ENCODE measurements at regions not wholly inside any gene's neighbourhood (a gene's known extent, or its start where the extent isn't known, plus 50 kb on each side); places are given as distances from the start of the nearest gene placed in this dataset.

DNA sequence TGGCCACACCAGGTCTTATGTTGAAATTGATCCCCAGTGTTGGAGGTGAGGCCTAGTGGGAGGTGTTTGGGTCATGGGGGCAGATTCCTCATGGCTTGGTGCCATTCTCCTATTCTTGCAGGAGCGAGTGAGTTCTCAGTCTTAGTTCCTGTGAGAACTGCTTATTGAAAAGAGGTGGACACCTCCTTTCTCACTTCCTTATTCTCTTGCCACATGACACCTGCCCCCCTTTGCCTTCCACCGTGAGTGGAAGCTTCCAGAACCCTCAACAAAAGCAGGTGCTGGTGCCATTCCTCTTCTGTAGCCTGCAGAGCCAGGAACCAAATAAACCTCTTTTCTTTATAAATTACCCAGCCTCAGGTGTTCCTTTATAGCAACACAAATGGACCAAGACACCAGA lies 318.1 kb upstream of the MCTP2 start:
- Histone ChIP-seq H3K4me2 (ENCODE audit: low read length, poor library complexity, severe bottlenecking) (no peak overlapping the region), H4K91ac (ENCODE audit: low read length) (no peak overlapping the region), H3K9me3 (ENCODE audit: control insufficient read depth, low read length) (no peaks in the 10 kb centered on the region), H2BK5ac (ENCODE audit: low read depth, low read length, poor library complexity, severe bottlenecking) (no peak overlapping the region), H2BK12ac (ENCODE audit: low read length in 2 of 2) (no peak overlapping the region), H3K14ac (ENCODE audit: low read length in 2 of 2) (no peak overlapping the region), H3K27ac (ENCODE audit: low read length, poor library complexity, severe bottlenecking) (no peak overlapping the region), H4K8ac (ENCODE audit: low read length) (no peak overlapping the region), H3K4me3 (ENCODE audit: insufficient read depth in 1 of 2, low read depth in 1 of 2, low read length in 2 of 2) (no peak overlapping the region), H2BK15ac (ENCODE audit: low read depth, poor library complexity, severe bottlenecking) (no peak overlapping the region), H3K4ac (ENCODE audit: low read depth in 1 of 2, low read length in 2 of 2) (no peak overlapping the region), H3K36me3 (ENCODE audit: control insufficient read depth in 1 of 2, insufficient read depth in 2 of 2, low read depth in 1 of 2, low read length in 2 of 2) (no peaks in the 10 kb centered on the region), H3K27me3 (ENCODE audit: control insufficient read depth in 1 of 2, insufficient read depth in 1 of 2, low read length in 2 of 2) (no peaks in the 10 kb centered on the region), H3K4me1 (ENCODE audit: control insufficient read depth, insufficient read depth, low read depth, low read length) (no peaks in the 10 kb centered on the region), H2AK5ac (ENCODE audit: low read length, severe bottlenecking) (no peak overlapping the region), H2AFZ (ENCODE audit: low read depth, low read length) (no peak overlapping the region), H3K23ac (ENCODE audit: low read length in 2 of 2) (no peak overlapping the region), H3K9ac (ENCODE audit: low read length) (no peak overlapping the region), H3K18ac (ENCODE audit: low read depth in 1 of 2, low read length in 2 of 2) (no peak overlapping the region), H2BK120ac (ENCODE audit: low read depth, low read length) (no peak overlapping the region), H3K79me1 (replicated peaks; ENCODE audit: low read length, poor library complexity, severe bottlenecking) (no peaks in the 10 kb centered on the region)
- no peak for DNase-seq
- WGBS: 75% methylated on average over 2 of the region's 2 CpGs

DNA sequence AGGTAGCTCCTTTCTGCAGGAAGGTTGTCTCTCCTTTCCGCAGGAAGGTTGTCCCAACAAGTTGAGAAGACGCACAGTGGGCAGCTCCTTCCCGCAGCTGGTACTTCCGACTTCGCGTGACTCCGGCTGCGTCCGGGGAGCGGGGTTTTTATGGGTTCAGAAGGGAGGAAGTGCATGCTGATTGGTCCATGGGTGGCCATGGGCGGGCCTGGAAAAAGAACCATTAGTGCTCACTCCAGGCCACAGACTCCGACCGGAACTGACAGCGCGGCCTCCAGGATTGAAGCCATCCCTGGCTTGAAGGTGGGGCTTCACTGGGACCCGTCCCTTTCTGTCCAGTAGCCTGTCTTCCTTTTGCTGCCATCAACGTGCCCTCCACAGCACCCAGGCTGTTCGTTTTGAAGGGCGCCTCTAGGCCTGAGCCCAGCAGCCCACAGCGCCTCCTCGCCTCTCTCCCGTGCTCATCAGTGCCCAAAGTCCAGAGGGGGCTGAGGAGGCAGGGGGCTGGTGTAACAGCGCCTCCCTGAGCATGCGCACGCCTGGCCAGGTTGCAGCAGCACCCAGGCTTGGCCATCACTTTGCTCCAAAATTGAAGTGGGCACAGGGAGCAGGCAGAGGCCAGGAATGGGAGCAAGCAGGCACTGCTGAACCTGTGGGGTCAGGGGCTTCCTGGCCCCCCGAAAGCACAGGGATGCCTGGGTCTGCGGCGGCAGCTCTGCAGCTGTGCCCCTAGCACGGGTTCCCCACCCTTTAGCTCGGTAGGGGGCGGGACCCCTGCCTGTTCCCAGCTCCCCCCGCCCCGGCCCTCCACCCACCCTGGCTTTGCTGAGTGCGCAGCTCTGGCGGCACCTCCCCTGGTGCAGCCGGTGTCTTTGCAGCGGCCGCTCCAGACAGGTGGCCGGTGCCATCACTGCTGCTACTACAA lies 330.6 kb upstream of the MCTP2 start:
- no peak overlapping the region for H3K18ac ChIP-seq (ENCODE audit: low read depth in 1 of 2, low read length in 2 of 2)
- H2BK12ac ChIP-seq (ENCODE audit: low read length in 2 of 2): no peak overlapping the region
- H2AK5ac ChIP-seq (ENCODE audit: low read length, severe bottlenecking): no peak overlapping the region
- H3K4me3 ChIP-seq (ENCODE audit: insufficient read depth in 1 of 2, low read depth in 1 of 2, low read length in 2 of 2): no peak overlapping the region
- H3K79me1 ChIP-seq (replicated peaks; ENCODE audit: low read length, poor library complexity, severe bottlenecking): no peaks in the 10 kb centered on the region
- no peak overlapping the region for H3K4ac ChIP-seq (ENCODE audit: low read depth in 1 of 2, low read length in 2 of 2)
- H4K8ac ChIP-seq (ENCODE audit: low read length): no peak overlapping the region
- no peak overlapping the region for H3K14ac ChIP-seq (ENCODE audit: low read length in 2 of 2)
- no peaks in the 10 kb centered on the region for H3K4me1 ChIP-seq (ENCODE audit: control insufficient read depth, insufficient read depth, low read depth, low read length)
- no peak overlapping the region for H3K23ac ChIP-seq (ENCODE audit: low read length in 2 of 2)
- no peaks in the 10 kb centered on the region for H3K27me3 ChIP-seq (ENCODE audit: control insufficient read depth in 1 of 2, insufficient read depth in 1 of 2, low read length in 2 of 2)
- H2AFZ ChIP-seq (ENCODE audit: low read depth, low read length): no peak overlapping the region
- H3K9me3 ChIP-seq (ENCODE audit: control insufficient read depth, low read length): no peaks in the 10 kb centered on the region
- H2BK5ac ChIP-seq (ENCODE audit: low read depth, low read length, poor library complexity, severe bottlenecking): no peak overlapping the region
- no peak overlapping the region for H2BK120ac ChIP-seq (ENCODE audit: low read depth, low read length)
- H3K4me2 ChIP-seq (ENCODE audit: low read length, poor library complexity, severe bottlenecking): no peak overlapping the region
- H3K9ac ChIP-seq (ENCODE audit: low read length): no peak overlapping the region
- H3K36me3 ChIP-seq (ENCODE audit: control insufficient read depth in 1 of 2, insufficient read depth in 2 of 2, low read depth in 1 of 2, low read length in 2 of 2): no peaks in the 10 kb centered on the region
- no peak overlapping the region for H2BK15ac ChIP-seq (ENCODE audit: low read depth, poor library complexity, severe bottlenecking)
- H4K91ac ChIP-seq (ENCODE audit: low read length): no peak overlapping the region
- DNase-seq: no peak
- H3K27ac ChIP-seq (ENCODE audit: low read length, poor library complexity, severe bottlenecking): no peak overlapping the region
- WGBS: 89% methylated on average over 33 of the region's 39 CpGs

DNA sequence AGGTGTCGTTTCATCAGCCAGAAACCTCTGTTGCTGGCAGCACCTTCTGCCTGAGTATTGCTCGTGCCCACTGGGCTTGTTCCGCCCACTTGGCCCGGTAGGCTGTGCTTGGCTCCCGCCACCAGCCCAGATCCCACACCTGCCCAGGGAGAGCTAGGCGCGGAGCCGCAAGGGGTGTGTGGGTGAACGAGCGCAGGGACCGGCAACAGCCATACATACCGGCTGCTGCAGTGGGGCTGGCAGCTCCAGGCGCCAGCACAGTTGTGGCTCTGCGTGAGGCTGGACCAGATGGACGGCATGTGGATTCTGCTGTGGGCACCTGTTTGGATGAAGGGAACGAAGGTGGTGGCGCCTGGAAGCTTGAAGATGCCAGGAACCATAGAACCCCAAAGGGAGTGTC lies 331.5 kb upstream of the MCTP2 start:
- Histone ChIP-seq H3K9ac (ENCODE audit: low read length) (no peak overlapping the region), H3K14ac (ENCODE audit: low read length in 2 of 2) (no peak overlapping the region), H3K23ac (ENCODE audit: low read length in 2 of 2) (no peak overlapping the region), H3K36me3 (ENCODE audit: control insufficient read depth in 1 of 2, insufficient read depth in 2 of 2, low read depth in 1 of 2, low read length in 2 of 2) (no peaks in the 10 kb centered on the region), H3K9me3 (ENCODE audit: control insufficient read depth, low read length) (no peaks in the 10 kb centered on the region), H3K4me3 (ENCODE audit: insufficient read depth in 1 of 2, low read depth in 1 of 2, low read length in 2 of 2) (no peak overlapping the region), H2AFZ (ENCODE audit: low read depth, low read length) (no peak overlapping the region), H3K4ac (ENCODE audit: low read depth in 1 of 2, low read length in 2 of 2) (no peak overlapping the region), H3K18ac (ENCODE audit: low read depth in 1 of 2, low read length in 2 of 2) (no peak overlapping the region), H2BK120ac (ENCODE audit: low read depth, low read length) (no peak overlapping the region), H3K4me1 (ENCODE audit: control insufficient read depth, insufficient read depth, low read depth, low read length) (no peaks in the 10 kb centered on the region), H3K79me1 (replicated peaks; ENCODE audit: low read length, poor library complexity, severe bottlenecking) (no peaks in the 10 kb centered on the region), H3K27ac (ENCODE audit: low read length, poor library complexity, severe bottlenecking) (no peak overlapping the region), H3K4me2 (ENCODE audit: low read length, poor library complexity, severe bottlenecking) (no peak overlapping the region), H2BK15ac (ENCODE audit: low read depth, poor library complexity, severe bottlenecking) (no peak overlapping the region), H4K8ac (ENCODE audit: low read length) (no peak overlapping the region), H3K27me3 (ENCODE audit: control insufficient read depth in 1 of 2, insufficient read depth in 1 of 2, low read length in 2 of 2) (no peaks in the 10 kb centered on the region), H2AK5ac (ENCODE audit: low read length, severe bottlenecking) (no peak overlapping the region), H2BK12ac (ENCODE audit: low read length in 2 of 2) (no peak overlapping the region), H4K91ac (ENCODE audit: low read length) (no peak overlapping the region), H2BK5ac (ENCODE audit: low read depth, low read length, poor library complexity, severe bottlenecking) (no peak overlapping the region)
- WGBS: 91% methylated on average over 17 of the region's 17 CpGs
- DNase-seq: no peak

DNA sequence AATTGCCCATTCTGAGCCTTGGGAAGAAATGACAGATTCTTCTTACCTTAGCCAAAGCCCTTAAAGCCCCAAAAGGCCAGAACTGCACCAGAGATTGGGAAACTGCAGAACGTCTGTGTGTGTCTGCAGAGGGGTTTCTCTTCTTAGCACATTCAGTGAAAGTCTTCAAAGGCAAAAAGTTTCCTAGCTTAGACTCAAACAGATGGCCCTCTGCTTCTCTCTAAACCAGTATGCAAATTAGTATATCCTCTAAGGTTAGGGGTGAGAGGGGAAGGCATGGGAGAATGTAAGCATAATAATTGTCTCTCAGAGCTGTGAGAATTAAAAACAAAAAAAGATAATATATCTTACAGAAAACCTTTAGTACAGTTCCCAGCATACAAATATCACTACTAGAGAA lies 334.0 kb upstream of the MCTP2 start:
- Histone ChIP-seq H3K18ac (ENCODE audit: low read depth in 1 of 2, low read length in 2 of 2) (no peak overlapping the region), H3K9me3 (ENCODE audit: control insufficient read depth, low read length) (no peaks in the 10 kb centered on the region), H3K36me3 (ENCODE audit: control insufficient read depth in 1 of 2, insufficient read depth in 2 of 2, low read depth in 1 of 2, low read length in 2 of 2) (no peaks in the 10 kb centered on the region), H2BK12ac (ENCODE audit: low read length in 2 of 2) (no peak overlapping the region), H4K91ac (ENCODE audit: low read length) (no peak overlapping the region), H2BK5ac (ENCODE audit: low read depth, low read length, poor library complexity, severe bottlenecking) (no peak overlapping the region), H3K4me3 (ENCODE audit: insufficient read depth in 1 of 2, low read depth in 1 of 2, low read length in 2 of 2) (no peak overlapping the region), H2AK5ac (ENCODE audit: low read length, severe bottlenecking) (no peak overlapping the region), H3K4me1 (ENCODE audit: control insufficient read depth, insufficient read depth, low read depth, low read length) (no peaks in the 10 kb centered on the region), H2BK120ac (ENCODE audit: low read depth, low read length) (no peak overlapping the region), H3K79me1 (replicated peaks; ENCODE audit: low read length, poor library complexity, severe bottlenecking) (no peaks in the 10 kb centered on the region), H2BK15ac (ENCODE audit: low read depth, poor library complexity, severe bottlenecking) (no peak overlapping the region), H3K4ac (ENCODE audit: low read depth in 1 of 2, low read length in 2 of 2) (no peak overlapping the region), H3K27me3 (ENCODE audit: control insufficient read depth in 1 of 2, insufficient read depth in 1 of 2, low read length in 2 of 2) (no peaks in the 10 kb centered on the region), H3K14ac (ENCODE audit: low read length in 2 of 2) (no peak overlapping the region), H3K27ac (ENCODE audit: low read length, poor library complexity, severe bottlenecking) (no peak overlapping the region), H2AFZ (ENCODE audit: low read depth, low read length) (no peak overlapping the region), H3K4me2 (ENCODE audit: low read length, poor library complexity, severe bottlenecking) (no peak overlapping the region), H4K8ac (ENCODE audit: low read length) (no peak overlapping the region), H3K23ac (ENCODE audit: low read length in 2 of 2) (no peak overlapping the region), H3K9ac (ENCODE audit: low read length) (no peak overlapping the region)
- DNase-seq: no peak
- WGBS: 20% methylated on average over 1 of the region's 1 CpG
